Body of pancreas (tissue), 4 donors: ENCODE measurements at regions not wholly inside any gene's neighbourhood (a gene's known extent, or its start where the extent isn't known, plus 50 kb on each side); places are given as distances from the start of the nearest gene placed in this dataset.

Experiments used
- ATAC-seq: fragments of 150-250 bp; one replicate; pipeline ENCODE4 v1.9.1; 2016
- DNase-seq, 4 donors: peaks; one replicate each; pipeline ENCODE4 v3.0.0-alpha.2; 2019
- H3K27ac ChIP-seq, 4 donors: fragments of 200-600 bp; sonication (generic); 1 replicate in 3 of 4; 2 replicates in 1 of 4; pipeline versions ENCODE4 v1.5.1 to v1.6.1; 2016 to 2019; ENCODE audit warnings: mild to moderate bottlenecking in 1 of 4, mixed read lengths in 1 of 4, moderate library complexity in 1 of 4
- H3K27me3 ChIP-seq, 2 donors: fragments of 200-600 bp; sonication (generic); one replicate each; pipeline ENCODE4 v1.6.0; 2016; ENCODE audit warnings: mild to moderate bottlenecking in 1 of 2
- H3K36me3 ChIP-seq, 2 donors: fragments of 200-600 bp; sonication (generic); replicated peaks in 1 of 2; 2 replicates each; pipeline ENCODE4 v1.5.1; 2016; ENCODE audit warnings: low read depth in 2 of 2; ENCODE audit not compliant: insufficient read depth in 1 of 2
- H3K4me1 ChIP-seq: fragments of 200-600 bp; sonication (generic); one replicate; pipeline ENCODE4 v1.6.0; 2016
- H3K4me3 ChIP-seq, 2 donors: fragments of 200-600 bp; sonication (generic); 1 replicate in 1 of 2; 2 replicates in 1 of 2; pipeline ENCODE4 v1.5.1; 2016 to 2019
- H3K9me3 ChIP-seq, 3 donors: fragments of 200-600 bp; sonication (generic); 1 replicate in 2 of 3; 2 replicates in 1 of 3; pipeline ENCODE4 v1.5.1; 2016
- POLR2A ChIP-seq, 3 donors: fragments of 450-650 bp; IDR thresholded peaks; one replicate each; pipeline ENCODE4 v1.6.1; 2016; ENCODE audit warnings: antibody characterized with exemption in 3 of 3, mild to moderate bottlenecking in 2 of 3
- WGBS, 2 donors: methylation state at CpG; one replicate each; pipeline ENCODE4 v1.1.5; 2017; 5-methylcytosine and 5-hydroxymethylcytosine counted together
- intact Hi-C: fragments of 100-400 bp; cut with DNase I; formaldehyde crosslinking; loops from one replicate; pipeline ENCODE4 v1.15.1; 2023
- TF ChIP-seq, protein P1 (sequence below), 7 experiments: fragments of 450-650 bp in 4 of 7; fragments of 200-600 bp in 3 of 7; sonication (generic) in 3 of 7; IDR thresholded peaks; one replicate each; pipeline ENCODE4 v1.5.1; 2016 to 2019; ENCODE audit warnings: antibody characterized with exemption in 7 of 7

GRCh38 chr5:35436400-35437057 lies 181.1 kb upstream of the SPEF2 start:
- H3K36me3 ChIP-seq, result no peaks in the 10 kb centered on the region
- 42 to 46% methylated on average over 6 of the region's 6 CpGs for WGBS, 2 donors
- TF ChIP-seq POLR2A (IDR thresholded peaks at IDR 0.05), result no peak
- TF ChIP-seq, protein P1, sequence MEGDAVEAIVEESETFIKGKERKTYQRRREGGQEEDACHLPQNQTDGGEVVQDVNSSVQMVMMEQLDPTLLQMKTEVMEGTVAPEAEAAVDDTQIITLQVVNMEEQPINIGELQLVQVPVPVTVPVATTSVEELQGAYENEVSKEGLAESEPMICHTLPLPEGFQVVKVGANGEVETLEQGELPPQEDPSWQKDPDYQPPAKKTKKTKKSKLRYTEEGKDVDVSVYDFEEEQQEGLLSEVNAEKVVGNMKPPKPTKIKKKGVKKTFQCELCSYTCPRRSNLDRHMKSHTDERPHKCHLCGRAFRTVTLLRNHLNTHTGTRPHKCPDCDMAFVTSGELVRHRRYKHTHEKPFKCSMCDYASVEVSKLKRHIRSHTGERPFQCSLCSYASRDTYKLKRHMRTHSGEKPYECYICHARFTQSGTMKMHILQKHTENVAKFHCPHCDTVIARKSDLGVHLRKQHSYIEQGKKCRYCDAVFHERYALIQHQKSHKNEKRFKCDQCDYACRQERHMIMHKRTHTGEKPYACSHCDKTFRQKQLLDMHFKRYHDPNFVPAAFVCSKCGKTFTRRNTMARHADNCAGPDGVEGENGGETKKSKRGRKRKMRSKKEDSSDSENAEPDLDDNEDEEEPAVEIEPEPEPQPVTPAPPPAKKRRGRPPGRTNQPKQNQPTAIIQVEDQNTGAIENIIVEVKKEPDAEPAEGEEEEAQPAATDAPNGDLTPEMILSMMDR (IDR thresholded peaks at IDR 0.05), result peak; percentile 32 to 69 (median 66)
- DNase-seq (peak; percentile 18 to 59 (median 36)), ATAC-seq (peak; percentile 80)
- H3K9me3 ChIP-seq, result no peaks in the 10 kb centered on the region
- no peaks in the 10 kb centered on the region for H3K27me3 ChIP-seq
- H3K4me1 ChIP-seq, result no peaks in the 10 kb centered on the region
- intact Hi-C loops, result loop anchor here (10.0 kb wide), 1 partner anchor 212 kb away; no protein-coding TSS in a partner anchor
- H3K4me3 ChIP-seq, result no peak overlapping the region
- H3K27ac ChIP-seq, result no peak overlapping the region

GRCh38 chr5:35430381-35431162 lies 187.1 kb upstream of the SPEF2 start:
- DNase-seq (peak in 3 of 4 donors; percentile 9 to 15 (median 13)), ATAC-seq (peak; percentile 52)
- Histone ChIP-seq H3K27ac (no peak overlapping the region), H3K4me3 (no peak overlapping the region), H3K27me3 (no peaks in the 10 kb centered on the region), H3K9me3 (no peaks in the 10 kb centered on the region), H3K36me3 (no peaks in the 10 kb centered on the region), H3K4me1 (peaks cover 9% of the 10 kb centered on the region)
- no peak for TF ChIP-seq POLR2A (IDR thresholded peaks at IDR 0.05)
- TF ChIP-seq, protein P1 (IDR thresholded peaks at IDR 0.05), result peak in 1 of 7 experiments; percentile 15
- intact Hi-C loops, result loop anchor here (10.0 kb wide), 1 partner anchor 206 kb away; no protein-coding TSS in a partner anchor
- 21 to 27% methylated on average over 5 of the region's 5 CpGs for WGBS, 2 donors

DNA sequence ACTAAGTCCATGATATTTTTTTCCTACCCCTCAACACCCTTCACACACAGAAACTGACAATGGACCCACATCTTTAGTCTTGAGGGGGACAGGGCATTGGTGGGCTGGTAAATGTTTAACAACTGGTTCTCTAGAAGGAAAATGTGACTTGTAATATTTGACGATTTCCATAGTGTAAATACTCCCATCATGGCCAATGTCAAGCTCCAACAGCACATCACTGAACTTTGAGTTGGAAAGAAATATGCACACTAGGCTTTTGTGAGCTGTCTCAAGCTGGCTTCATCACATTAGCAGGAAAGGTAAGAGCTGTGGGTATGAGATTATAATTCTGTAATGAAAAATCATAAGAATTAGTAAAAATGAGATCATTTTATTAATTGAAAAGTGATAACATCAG lies 189.9 kb upstream of the PRLR start:
- Histone ChIP-seq H3K4me3 (no peak overlapping the region), H3K9me3 (no peaks in the 10 kb centered on the region), H3K27me3 (no peaks in the 10 kb centered on the region), H3K4me1 (no peaks in the 10 kb centered on the region), H3K27ac (no peak overlapping the region), H3K36me3 (no peaks in the 10 kb centered on the region)
- no peak for TF ChIP-seq POLR2A (IDR thresholded peaks at IDR 0.05)
- TF ChIP-seq, protein P1 (IDR thresholded peaks at IDR 0.05), result no peak
- ATAC-seq (no peak), DNase-seq (no peak)
- WGBS, 2 donors, result 38 to 40% methylated on average over 1 of the region's 1 CpG
- intact Hi-C loops, result no loop called here

- intact Hi-C loops, result no loop called here
Observed at GRCh38 chr5:35417040-35417439, 186.8 kb upstream of the PRLR start.

More at GRCh38 chr5:35417040-35417439, 186.8 kb upstream of the PRLR start:
- Histone ChIP-seq H3K9me3 (no peaks in the 10 kb centered on the region), H3K36me3 (no peaks in the 10 kb centered on the region), H3K4me1 (no peaks in the 10 kb centered on the region), H3K4me3 (no peak overlapping the region), H3K27ac (no peak overlapping the region), H3K27me3 (no peaks in the 10 kb centered on the region)
- ATAC-seq (no peak), DNase-seq (no peak)
- WGBS, 2 donors, result 59 to 67% methylated on average over 4 of the region's 4 CpGs
- TF ChIP-seq POLR2A (IDR thresholded peaks at IDR 0.05), result no peak
- TF ChIP-seq, protein P1 (IDR thresholded peaks at IDR 0.05), result no peak
